SK-N-SH (cell line): ENCODE measurements at regions not wholly inside any gene's neighbourhood (a gene's known extent, or its start where the extent isn't known, plus 50 kb on each side); places are given as distances from the start of the nearest gene placed in this dataset.

Source experiments
- CHD2 ChIP-seq: fragments of 150-350 bp; IDR thresholded peaks from 2 replicates; pipeline ENCODE4 v1.6.1; 2018; ENCODE audit warnings: low read length; ENCODE audit not compliant: partially characterized antibody
- CTCF ChIP-seq: fragments of 200-600 bp; sonication (generic); IDR thresholded peaks from 2 replicates; pipeline ENCODE4 v1.6.1; 2017; ENCODE audit warnings: antibody characterized with exemption, mild to moderate bottlenecking, moderate library complexity
- EP300 ChIP-seq, 2 experiments: IDR thresholded peaks; 2 replicates each; pipeline versions ENCODE4 v1.4.0 to v1.6.1; 2012; ENCODE audit warnings: borderline replicate concordance in 1 of 2, low read depth in 1 of 2, low read length in 1 of 2
- GABPA ChIP-seq: IDR thresholded peaks from 2 replicates; pipeline ENCODE4 v1.4.0; 2012; ENCODE audit warnings: low read depth, mild to moderate bottlenecking
- IRF3 ChIP-seq: fragments of 150-350 bp; IDR thresholded peaks from 2 replicates; pipeline ENCODE4 v1.6.1; 2016; ENCODE audit warnings: mild to moderate bottlenecking, low read depth, low read length
- JUND ChIP-seq: IDR thresholded peaks from 2 replicates; pipeline ENCODE4 v1.4.0; 2012
- REST ChIP-seq: IDR thresholded peaks from 2 replicates; pipeline ENCODE4 v1.6.1; 2012; ENCODE audit warnings: mild to moderate bottlenecking, low read depth, low read length, moderate library complexity
- RFX5 ChIP-seq: IDR thresholded peaks from 2 replicates; pipeline ENCODE4 v1.6.1; 2012; ENCODE audit warnings: mild to moderate bottlenecking, improper control_type of control experiment, low read length
- SMC3 ChIP-seq: IDR thresholded peaks from 2 replicates; pipeline ENCODE4 v1.6.1; 2012; ENCODE audit warnings: low read depth, low read length, improper control_type of control experiment
- TEAD4 ChIP-seq: IDR thresholded peaks from 2 replicates; pipeline ENCODE4 v1.4.0; 2012; ENCODE audit warnings: mild to moderate bottlenecking, borderline replicate concordance; ENCODE audit not compliant: insufficient read depth

GRCh38 chr2:125593036-125593435 lies 1062.9 kb upstream of the GYPC start:
- TF ChIP-seq SMC3 (no peak), GABPA (no peak), RFX5 (no peak), CTCF (no peak), EP300 (IDR thresholded peaks at IDR 0.05; ENCODE audit: borderline replicate concordance in 1 of 2, low read depth in 1 of 2, low read length in 1 of 2) (no peak), TEAD4 (no peak), JUND (no peak), CHD2 (no peak), REST (no peak), IRF3 (no peak)
